ENCODE measurements at regions not wholly inside any gene's neighbourhood (a gene's known extent, or its start where the extent isn't known, plus 50 kb on each side); places are given as distances from the start of the nearest gene placed in this dataset.
"Not testable (repeated sequence)": the region's sequence is repeated elsewhere in the genome, so short reads cannot be mapped to it uniquely, and the experiment has no call there.

DNA sequence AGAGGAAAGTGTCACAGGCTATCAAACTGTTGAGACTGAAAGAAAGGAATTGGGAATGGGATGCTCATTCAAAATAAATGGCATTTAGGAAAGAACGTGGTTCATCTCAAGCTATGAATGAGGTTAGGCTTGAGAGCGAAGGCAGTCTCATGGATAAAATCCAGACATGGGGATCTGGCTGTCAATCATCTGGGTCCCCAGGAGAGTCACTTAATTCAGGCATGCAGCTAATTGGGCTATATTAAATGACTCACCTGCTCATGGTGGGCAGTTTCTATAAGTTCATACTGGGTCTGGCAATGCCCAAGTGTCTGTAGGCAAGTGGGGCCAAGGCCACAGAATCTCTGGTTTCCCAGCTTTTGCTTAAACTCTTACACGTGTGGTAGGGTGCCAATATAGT is 286.5 kb upstream of the SEMA6A start:
- no peak for DNase-seq

DNA sequence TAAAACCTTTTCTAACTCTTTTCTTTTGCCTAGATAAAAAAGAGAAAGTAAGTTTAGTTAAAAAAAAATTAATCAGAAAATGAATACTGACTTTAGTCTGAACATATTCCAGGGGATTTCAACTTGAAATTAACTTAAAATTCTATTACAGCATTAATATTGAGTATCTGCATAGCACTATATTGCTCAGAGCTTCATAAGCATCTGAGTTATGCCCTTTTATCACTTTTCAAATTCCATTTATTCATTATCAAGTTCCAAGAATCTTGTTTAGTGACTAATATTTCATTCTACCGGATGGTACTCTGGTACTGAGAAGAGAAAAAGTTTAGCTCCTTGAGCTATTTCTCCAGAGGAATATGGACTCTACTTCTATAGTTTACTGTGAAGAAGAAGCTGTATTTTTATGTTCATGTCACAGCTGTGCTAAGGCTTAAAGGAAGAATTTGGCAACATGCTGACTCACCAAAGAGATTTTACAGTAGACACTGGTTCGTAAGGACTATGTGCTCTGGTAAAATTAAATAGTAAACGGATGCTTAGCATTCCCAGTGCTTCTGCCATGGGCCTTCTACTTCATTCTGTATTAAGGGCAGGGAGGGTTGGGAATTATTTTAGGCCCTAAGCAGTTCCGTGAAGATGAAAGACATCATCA is 285.2 kb upstream of the SEMA6A start:
- no peak for DNase-seq

DNA sequence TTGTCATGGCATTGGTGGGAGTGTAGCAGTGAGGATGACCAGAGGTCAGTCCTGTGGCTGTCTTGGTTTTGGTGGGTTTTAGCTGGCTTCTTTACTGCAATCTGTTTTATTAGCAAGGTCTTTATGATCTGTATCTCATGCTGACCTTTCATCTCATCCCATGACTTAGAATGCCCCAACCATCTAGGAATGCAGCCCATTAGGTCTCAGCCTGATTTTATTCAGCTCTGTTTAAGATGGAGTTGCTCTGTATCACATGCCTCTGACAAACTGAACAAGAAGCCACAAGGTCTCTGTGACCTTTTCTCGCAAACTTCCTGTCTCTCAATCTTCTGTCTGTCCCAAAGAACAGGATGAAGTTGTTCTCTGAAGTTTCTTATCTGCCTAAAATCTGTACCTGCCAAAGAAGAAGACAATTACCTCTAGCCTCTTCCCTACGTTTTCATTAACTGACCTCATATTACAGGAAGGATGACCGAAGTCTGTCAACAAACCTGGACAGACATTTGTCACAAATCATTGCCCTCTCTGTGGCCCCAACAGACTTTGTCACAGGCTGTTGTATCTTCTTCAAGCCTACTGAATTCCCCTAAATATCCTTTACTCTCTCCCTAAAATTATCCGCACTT is 284.2 kb upstream of the SEMA6A start:
- no peak for DNase-seq

DNA sequence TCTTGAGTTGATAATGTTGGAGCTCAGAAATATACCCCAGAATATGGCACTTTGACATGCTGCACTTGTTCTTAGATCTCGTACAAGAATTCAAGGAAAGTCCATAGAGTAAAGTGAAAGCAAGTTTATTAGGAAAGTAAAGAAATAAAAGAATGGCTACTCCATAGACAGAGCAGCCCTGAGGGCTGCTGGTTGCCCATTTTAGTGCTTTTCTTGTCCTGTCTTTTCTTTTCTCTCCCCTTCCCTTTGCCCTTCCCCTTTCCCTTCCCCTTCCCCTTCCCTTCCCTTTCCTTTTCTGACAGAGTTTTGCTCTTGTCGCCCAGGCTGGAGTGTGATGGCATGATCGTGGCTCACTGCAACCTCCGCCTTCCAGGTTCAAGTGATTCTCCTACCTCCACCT is 283.4 kb upstream of the SEMA6A start:
- DNase-seq = not testable (repeated sequence)

DNA sequence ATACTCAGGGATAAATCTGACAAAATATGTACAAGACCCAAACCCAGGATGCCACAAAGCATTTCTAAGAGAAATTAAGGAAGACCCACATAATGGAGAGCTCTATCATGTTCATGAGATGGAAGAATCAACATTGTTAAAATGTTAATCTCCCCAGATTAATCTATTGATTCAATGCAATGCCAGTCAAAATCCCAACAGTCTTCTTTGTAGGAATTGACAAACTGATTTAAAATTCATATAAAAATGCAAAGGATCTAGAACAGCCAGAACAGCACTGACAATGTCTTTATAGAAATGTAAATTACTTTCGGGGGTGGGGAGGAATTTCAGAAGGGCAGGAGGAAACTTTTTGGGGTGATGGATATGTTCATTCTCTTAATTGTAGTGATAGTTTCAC is 281.6 kb upstream of the SEMA6A start:
- DNase-seq = no peak

DNA sequence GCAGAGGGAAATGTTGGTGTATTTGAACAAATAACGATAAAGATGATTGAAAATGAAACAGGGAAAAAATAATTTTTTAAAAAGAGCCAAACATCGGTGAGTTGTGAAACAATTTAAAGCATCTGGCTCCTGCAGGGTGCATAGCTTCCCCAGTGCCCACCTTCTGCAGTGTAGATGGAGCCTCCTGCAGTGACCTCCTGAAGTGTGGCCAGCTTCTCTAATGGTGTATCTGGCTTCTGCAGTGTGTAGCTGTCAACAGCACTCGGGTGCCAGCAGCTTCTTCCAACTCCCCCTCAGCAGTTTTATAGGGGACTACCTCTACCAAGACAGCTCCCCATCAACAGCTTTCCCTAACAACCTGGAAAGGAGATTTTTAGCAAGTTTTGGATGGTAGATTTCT is 279.4 kb upstream of the SEMA6A start:
- peak in 1 of 2 experiments; percentile 57 for DNase-seq

DNA sequence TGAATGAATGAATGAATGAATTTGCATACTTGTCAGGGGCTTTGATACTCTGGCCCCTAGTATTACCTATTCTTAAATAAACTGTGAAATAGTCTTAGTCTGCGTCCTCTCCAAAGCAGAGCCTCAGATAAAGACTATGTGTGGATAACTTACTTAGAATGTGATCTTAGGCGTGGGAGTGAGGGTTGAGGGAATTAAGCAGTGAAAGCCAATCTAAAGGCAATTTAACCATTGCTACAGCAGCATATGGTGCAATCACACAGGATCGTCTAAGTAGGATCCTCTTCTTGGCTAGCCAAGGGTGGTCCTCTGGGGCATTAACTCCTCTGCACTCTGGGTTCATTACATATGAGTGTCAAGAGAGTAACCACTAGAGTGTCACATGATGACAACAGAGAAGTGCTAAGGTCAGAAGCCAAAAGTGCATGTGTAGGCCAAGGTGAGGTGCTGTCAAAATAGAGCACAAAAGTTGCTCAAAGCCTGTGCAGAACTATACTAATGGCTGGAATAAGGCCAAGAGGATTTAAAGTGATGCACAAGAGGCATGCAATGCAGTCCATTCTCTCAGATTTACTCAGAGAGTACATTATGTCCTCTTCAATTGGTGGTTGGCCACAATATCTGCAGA is 274.4 kb upstream of the SEMA6A start:
- peak in 1 of 2 experiments; percentile 28 for DNase-seq

DNA sequence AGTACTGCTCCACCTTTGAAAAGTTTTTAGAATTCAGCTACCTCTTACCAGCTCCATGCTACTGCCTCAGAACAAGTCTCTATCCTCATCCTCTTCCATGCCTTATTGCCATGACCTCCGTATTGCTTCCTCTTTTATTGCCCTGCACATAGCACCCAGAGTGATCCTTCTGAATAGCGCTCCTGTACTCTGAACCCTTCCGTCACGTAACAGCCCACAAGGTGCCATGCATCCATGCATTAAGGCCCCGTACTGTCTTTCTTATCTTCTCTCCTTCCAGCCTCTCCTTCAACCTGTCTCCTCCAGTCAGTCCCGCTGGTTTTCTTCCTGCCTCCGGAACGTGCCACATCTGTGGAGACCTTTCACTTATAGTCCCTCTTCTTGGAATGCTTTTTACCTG is 273.3 kb upstream of the SEMA6A start:
- DNase-seq = no peak

DNA sequence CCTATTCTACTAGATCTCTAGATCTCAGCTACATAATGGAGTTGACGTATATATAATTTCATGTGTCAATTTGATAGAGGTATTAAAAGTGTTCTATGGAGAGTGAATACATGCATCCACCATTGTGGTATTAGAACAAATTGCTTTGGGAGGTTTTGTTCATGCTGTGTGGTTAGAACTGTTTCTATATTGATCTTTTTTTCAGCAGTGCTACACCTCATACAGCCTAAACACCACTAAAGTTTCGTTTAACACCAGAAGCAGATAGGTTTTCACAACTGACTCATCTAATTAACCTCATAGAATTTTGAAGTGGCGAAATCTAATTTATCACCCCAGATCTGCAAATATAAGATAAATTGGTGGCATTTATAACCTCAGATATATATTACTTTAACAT is 269.4 kb upstream of the SEMA6A start:
- no peak for DNase-seq

DNA sequence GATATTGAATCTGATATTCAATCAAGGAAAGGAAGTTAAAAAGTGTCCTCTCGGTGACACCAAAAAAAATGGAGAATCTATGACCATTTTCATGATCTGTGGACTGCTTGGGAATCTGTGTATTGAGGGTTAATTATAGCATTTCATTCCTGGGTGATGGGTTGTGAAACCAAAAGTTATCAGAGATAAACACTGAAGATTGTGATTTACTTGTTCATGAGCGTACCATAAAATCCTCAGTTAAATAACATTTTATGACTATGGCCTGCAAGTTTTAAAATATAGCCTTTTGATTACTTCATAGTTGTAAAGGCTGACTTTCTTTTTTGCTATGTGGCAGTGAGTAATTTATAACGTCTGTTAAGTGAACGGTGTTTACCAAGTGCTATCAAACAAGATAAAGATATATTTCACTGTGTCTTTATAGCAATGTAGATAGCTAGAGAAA is 267.9 kb upstream of the SEMA6A start:
- DNase-seq = no peak

DNA sequence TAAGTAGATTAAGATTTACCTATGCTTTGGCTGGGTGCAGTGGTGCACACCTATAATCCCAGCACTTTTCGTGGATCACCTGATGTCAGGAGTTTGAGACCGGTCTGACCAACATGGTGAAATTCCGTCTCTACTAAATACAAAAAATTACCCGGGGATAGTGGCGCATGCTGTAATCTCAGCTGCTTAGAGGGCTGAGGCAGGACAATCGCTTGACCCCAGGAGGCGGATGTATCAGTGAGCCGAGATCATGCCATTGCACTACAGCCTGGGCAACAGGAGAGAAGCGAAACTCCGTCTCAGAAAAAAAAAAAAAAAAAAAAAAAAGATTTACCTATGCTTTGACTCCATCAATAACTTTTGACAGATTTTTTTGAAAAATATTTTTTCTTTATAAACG is 267.1 kb upstream of the SEMA6A start:
- DNase-seq = no peak

DNA sequence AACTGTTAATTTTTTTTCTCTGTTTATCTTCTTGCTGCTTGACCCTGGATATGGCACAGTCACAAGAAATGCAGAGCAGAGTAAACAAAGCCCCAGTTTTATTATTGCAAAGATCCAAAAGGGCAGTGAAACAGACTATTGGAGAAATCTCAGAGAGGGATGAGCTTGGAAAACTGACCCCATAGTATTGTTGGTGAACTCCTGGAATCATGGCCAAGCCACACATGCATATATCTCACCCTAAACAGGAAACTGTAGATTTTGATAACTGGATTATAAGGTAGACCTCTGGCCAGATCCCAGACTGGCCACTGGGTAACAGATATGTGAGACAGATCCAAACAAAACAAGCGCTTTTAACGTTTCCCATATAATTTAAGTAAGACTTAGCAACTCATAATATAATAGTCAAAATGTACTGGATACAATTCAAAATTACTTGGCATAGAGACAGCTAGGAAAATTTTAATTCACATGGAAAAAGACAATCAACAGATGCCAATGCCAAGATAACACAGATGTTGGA is 263.5 kb upstream of the SEMA6A start:
- peak in 1 of 2 experiments; percentile 7 for DNase-seq

DNA sequence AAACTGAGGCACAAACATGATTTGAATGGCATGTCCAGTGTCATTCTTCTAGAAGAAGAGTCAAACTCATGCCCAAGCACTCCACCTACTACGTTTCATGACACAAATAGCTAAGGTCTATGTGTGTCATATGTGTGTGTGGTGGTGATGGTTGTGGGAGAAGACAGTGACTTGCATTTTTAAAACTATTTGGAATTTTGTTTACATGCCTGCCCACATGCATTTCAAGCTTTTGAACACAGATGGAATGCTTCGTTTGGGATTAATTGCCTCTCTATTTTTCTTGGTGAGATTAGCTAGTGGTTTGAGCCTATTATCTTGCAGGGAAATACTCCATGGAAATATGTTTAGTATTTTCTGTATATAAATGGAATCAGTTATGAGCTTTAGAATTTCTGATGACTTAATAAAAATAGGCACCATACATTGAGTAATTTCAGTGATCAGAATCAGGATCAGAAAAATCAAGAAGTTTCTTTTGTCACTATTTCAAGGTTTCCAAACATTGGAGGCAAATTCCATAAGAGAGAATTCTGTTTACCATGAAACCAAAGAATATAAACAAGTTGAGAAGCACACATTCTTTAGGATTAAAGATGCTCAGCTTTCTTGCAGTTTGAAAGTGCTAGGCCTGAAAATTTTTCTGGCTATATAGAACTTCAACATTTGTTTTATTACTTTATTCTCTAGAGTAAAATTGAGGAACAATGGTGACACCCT is 260.3 kb upstream of the SEMA6A start:
- DNase-seq = no peak

DNA sequence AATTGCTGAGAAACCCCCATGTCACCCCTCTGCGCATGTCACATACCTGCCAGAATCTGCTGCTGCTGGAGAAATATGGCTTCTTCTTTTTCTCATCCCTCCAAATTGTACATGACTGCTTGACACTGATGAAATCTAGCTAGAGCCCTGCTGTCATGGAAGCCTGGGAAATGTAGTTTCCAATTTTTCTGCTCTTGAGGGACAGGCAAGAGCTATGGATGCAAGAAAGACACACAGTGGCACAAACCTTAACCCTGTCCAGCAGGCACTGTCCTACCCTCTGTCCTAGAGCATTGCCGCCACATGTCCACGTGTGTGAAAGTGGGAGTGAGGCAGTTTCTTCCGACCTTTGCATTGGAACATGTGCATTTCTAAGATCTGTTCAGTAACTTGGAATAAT is 255.5 kb upstream of the SEMA6A start:
- no peak for DNase-seq

DNA sequence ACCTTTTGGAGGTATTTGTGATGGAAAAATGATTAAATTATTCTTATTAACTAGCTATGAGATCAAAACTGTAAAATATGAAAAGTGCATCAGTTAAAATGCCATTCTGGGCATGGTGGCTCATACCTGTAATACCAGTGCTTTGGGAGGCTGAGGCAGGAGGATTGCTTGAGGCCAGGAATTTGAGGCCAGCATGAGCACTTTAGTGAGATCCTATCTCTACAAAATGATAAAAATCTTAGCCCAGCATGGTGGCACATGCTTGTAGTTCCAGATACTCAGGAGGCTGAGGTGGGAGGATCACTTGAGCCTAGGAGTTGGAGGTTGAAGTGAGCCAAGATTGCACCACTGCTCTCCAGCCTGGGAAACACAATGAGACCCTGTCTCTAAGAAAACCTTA is 252.5 kb upstream of the SEMA6A start:
- DNase-seq = no peak

DNA sequence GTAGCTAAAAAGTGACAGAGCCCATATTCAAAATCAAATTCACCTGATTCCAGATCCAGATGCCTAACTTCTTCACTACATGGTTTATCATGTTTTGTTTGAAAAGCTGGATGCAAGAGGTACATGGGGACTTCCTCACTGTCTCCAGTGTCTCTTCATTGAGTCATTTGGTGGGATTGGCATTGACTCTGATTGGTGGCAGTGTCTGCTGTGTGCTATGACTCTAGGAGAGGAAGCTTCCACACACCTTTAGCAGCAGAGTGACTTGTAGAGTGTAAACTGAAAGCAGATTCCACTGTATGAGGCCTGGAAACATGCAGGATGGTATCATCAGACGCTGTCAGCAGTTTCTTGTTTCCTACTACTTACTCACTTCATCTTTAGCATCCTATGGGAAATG is 250.9 kb upstream of the SEMA6A start:
- no peak for DNase-seq

DNA sequence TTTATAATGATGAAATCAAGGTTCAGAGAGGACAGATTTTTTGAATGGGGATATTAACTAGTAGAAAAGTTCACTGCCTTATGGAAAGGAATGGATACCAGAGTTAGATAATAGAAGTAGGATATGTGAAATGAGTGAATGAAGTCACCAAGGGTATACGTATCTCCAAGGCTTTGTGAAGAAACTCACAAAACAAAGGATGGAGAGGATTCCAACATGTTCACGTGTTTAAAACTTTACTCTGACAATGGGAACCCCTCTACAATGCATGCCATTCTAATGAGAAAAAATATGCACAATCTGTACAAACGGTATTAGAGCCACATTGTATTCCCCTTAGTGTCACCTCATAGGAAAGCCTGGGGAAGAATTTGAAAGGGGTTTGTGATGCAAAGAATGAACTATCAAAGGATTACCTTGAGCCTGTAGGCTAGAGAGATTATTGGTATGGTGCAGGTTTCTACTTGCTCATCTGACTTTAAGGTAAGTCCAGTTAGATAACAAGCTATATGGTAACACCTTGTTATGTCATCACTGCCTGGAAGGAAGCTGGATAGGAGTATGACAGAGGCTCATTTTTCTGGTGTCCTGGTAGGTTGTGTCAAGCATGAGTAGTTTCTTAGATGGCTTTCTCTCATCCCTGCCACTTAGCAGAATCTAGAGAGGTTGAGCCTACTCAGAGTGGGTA is 250.3 kb upstream of the SEMA6A start:
- DNase-seq = no peak

DNA sequence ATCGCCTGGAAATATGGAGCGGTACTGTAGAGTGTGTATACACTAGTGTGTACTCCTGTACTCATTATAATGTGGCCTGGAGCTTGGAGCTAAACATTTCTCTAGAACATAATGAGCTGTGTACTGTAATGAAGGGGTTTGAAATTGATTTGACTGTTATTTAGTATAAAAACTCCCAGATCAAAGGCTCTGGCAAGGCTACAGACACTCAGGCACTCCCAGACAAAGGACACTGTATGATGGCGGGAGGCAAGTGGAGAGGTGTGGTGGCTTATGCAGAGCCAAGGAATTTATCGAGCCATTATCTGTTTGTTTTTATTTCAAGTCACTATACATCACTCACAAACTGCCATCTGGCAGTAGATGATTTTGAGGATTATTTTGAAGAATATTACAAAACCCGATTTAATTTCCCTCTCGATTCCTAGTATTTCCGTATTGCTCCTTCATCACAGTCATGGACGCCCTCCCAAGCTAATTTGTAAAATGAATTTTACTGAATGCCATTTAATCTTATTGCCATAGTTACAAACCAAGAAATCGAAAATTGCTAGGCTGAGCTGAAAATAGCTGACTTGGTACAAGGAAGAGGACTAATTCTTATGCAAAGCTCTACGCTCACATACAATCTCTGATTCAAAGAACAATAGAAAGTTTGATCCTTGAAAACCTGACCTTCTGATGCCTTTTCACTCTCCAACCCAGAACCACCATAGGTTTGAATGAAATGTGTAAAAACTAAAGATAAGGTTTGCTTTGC is 240.2 kb upstream of the SEMA6A start:
- DNase-seq = no peak

DNA sequence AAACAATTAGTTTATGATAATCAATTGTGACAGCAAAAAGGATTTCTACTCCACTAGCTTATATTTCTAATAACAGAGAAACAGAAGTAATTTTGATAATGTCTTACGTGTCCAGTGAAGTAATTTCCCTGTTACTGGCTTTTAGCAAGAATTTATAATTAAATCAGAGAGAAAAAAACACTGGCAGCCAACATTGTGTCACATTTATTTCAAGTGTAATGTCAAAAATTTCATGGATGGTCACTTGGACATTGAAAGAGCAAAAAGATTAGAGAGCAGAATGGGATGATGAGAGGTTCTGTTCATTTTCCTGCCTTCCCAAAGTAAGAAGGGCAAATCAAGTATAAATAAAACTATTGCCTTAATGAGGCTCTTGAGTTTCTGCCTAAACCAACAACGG is 239.3 kb upstream of the SEMA6A start:
- DNase-seq = no peak

DNA sequence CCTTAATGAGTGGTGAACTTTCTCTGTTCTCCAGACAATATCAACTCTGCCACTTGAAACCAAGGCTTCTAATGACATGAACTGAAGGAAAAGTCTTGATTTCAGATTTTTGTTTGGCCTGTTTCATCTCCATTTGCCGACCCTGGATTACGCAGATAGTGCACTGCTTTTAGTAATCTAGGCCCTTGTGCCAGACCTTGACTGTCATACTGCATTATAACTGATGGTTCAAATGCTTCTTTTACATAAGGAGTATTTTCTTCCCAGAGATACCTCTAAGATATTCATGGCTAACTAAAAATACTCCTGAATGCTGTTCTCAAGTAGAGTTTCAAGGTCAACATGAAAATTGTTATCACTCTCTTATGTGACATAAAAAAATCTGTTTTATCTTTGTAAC is 238.7 kb upstream of the SEMA6A start:
- DNase-seq = no peak

DNA sequence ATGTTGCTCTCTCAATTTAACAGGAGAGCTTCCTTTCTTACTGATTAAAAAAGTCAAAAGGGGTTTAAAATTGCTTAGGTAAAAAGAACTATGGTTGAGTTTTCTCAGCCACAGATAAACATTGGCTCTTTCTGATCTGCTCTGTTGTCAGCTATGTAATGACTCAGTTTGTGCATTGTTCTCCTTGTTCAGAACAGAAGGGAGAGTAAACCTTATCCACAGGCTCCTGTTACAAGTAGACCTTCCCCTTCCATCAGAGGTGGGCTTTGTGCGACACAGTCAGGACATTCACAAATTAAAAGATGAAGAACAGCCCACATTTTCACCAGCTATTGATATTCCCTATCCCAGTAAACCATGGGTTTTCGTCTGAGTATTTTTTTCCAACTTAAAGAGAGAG is 236.3 kb upstream of the SEMA6A start:
- DNase-seq = no peak

DNA sequence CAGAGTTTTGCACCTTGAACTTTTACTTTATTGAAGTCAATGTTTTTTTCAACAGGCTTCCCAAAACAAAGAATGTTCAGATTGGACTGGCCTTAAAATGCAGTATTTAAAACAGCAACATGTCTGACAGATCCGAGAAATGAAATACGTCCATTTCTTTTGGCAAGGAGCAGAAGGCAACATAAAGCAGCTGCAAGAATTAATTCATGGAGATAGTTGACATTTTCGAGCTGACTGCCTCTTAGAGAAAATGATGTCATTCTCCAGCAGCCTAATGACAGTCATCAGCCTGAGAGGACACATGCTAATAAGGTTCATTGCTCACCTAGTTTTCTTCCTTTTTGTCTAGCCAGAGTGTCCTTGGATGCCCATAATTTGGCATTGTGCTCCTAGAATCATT is 232.2 kb upstream of the SEMA6A start:
- DNase-seq = peak; percentile 2 to 19

All from NCI-H446 (cell line).